ENCODE measurements at regions not wholly inside any gene's neighbourhood (a gene's known extent, or its start where the extent isn't known, plus 50 kb on each side); places are given as distances from the start of the nearest gene placed in this dataset.
"Not testable (repeated sequence)": the region's sequence is repeated elsewhere in the genome, so short reads cannot be mapped to it uniquely, and the experiment has no call there.

DNA sequence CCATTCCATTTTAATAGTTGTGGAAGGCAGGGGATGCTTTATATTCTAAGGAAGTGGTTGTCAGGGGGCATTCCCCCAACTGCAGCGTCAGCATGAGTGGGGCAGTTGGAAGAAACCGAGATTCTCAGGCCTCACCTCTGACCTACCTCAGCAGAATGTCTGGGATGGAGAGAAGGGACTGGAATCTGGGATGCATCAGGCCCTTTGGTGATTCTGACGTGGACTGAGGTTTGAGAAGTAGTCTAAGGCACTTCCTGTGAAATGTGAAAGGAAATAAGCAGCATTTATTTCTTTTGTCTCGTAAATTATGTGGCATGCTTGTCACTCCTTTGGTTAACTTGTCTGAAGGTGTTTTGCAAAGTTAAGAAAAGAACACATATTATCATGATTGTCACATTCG lies 540.7 kb upstream of the NETO1 start:
- DNase-seq = no peak

DNA sequence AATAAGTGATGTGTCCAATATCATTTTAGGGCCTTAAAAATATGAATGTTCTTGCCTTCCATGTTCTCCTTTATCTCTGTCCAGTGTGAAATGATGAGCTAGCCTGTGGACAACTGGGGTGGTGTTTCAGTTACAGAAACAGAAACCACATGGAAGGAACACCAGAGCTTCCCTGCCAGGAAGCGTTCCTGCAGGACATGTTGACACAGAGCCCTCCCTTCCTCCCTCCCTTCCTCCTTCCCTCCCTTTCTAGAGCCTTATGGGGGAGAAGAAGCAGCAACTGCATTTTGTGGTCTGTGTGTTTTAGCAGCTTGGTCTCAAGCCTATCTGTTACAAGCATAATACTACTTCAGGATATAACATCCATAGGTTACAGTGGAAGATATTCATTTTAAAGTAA lies 539.7 kb upstream of the NETO1 start:
- no peak for DNase-seq

DNA sequence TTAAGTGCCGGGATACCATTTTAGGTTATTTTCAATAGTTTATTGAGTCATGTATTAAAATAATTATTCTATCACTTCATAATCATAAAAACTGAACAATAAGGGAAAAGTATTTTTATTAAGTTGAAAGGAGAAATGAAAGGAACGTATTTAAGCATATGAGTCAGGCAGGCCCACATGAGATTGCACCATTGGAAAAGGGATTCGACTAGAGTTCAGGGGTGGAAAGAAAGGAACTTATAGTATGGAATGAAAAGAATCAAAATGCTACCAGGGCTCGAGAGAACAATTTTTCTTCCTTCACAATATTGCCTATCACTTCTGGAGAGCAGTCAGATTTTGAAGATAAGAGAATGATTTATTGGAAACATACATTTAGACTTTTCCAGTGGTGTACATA lies 516.5 kb upstream of the NETO1 start:
- DNase-seq = no peak

DNA sequence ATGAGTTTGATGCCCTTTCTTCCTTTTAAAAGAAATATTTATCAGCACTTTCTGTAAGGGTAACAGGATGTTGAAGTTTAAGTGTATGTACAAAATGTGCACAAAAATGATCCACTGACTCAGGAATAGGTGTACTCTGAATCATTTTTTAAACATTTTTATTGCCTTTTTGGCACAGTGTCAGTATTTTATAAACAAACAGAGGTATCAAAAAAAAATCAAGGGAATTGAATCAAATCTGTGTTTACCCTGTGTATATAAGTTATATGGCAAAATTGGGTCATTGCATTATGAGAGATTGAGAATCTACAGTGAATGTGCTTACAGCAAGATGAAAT lies 513.9 kb upstream of the NETO1 start:
- no peak for DNase-seq

DNA sequence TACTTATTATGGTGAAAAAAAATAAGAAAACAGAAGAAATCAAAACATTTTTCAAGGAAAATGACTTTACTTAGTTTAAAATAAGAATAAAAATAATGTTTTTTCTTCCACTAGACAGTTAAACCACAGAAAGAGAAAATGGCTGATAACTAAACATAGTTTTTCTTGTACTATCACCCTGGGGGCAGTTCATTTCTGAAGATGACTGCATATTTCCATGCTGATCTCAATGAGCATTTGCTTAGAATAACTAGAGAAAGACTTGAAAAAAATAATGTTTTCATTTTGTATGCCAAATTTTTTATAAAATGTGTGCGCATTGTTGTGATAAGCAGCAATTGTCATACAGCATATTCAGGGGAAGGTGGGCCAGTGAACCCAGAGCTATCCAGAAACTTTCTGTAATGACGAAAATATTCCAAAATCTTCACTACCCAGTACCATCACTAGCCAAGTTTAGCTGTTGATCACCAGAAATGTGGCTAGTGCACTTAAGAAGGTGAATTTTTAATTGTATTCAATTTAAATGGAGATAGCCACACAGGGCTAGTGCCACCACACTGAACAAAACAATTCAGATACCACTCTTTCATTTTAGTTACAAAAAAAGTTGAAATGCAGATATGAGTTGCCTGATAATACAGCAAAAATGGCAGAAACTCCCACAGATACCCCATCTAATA lies 513.4 kb upstream of the NETO1 start:
- DNase-seq = no peak

DNA sequence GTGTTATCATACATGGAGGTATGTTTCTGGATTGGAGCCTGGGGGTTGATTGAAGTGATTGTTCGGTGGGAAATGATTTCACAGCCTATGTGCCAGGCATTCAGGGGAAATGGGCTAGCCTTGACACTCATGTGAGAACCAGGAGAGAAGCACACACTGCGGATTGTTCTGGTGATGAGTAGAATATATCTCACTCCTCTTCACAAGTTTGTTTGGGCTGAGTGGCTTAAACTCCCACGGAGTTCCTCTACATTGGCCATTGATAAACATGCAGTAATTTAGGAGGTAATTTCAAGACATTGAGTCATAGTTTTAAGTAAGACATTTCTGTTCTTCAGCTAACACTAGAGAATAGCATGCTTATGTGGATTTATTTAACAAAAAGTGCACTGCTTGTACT lies 498.9 kb upstream of the NETO1 start:
- DNase-seq = no peak

DNA sequence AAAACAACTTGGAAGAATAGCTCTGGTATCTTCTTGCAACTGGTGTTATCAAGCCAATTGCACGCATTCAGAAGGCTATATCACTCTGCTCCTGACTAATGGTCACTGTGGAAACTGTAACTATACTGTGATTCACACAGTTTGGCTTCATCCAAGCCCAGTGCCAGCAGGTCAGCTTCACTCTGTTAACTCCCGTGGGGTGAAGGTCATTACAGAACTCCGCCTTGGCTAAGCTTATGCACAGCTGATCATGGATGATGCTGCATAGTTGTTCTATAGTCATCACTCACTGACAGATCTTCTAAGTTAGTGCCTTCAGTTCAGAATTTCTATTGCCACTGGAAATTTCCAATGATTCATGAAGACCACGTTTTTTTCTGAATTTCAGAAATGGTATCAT lies 497.2 kb upstream of the NETO1 start:
- no peak for DNase-seq

DNA sequence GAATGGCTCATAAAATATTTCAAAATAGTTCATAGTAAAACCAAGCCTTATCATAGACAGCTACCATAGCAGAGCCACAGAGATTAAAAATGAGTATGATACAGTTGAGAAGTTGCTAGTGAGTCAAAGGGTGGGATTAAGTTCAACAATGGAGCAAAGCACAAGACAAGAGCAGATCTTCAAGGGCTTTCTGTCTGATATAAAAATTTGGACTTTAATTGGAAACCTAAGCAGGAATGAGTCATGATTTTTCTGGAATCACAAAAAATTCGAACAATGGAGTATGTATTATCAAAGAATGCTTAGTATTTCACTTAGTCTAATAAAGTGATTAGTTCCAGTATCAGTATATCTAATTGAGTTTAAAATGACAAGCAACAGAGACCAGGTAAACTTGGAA lies 487.3 kb upstream of the NETO1 start:
- DNase-seq = no peak

DNA sequence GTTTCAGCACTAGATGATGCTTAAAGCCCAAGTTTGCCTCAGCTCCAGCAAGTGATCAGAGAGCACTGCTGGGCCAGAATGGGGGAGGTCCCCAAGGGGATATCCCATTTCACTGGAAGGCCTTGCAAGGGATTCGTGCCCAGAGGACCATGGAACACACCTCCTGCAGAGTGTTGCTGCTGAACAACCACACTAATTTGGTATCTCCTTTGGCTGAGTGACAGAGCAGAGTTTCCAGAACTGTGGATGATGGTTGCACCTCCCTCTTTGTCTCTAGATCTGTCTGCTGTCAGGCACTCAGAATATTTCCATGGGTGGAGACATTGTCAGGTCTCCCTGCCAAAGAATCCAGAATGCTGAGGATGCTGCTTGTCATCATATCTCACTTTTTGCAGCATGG lies 484.8 kb upstream of the NETO1 start:
- DNase-seq = no peak

DNA sequence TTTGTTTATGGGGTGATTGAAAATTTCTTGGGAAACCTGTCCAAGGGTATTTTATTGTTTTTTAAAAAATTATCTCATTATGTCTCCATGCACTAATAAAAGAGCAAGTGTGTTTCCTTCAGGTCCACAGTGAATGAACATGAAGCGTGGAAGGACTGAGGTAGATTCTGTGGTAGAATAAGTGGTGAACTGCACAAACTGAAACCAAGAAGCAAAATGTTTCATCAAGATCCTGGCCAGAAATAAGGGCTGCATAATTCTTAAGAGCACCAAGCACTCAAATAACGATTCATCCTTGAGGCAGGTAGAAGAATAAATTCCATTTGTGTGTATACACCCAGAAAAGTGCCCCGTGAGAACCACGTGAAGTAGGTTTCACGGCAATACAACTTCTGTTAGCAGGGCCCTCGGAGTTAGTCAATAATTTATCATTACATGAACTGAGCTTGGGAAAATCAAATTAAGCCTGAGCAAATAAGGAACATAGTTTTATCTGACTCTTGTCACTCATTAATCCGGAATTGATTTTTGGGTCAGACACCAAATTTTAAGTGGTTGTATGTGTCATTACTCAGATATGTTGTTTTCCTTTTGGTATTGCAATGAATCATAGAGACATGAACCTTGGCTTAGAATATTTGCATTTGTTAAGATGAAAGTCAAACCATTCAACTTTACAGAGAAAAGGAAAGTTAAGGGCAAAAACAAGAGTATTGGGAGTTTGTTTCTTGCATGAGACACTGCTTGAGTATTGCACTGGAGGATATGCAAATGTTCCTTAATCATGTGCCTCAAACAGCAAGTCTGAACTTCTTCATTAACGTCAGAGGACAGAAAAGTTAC lies 472.6 kb upstream of the NETO1 start:
- no peak for DNase-seq

DNA sequence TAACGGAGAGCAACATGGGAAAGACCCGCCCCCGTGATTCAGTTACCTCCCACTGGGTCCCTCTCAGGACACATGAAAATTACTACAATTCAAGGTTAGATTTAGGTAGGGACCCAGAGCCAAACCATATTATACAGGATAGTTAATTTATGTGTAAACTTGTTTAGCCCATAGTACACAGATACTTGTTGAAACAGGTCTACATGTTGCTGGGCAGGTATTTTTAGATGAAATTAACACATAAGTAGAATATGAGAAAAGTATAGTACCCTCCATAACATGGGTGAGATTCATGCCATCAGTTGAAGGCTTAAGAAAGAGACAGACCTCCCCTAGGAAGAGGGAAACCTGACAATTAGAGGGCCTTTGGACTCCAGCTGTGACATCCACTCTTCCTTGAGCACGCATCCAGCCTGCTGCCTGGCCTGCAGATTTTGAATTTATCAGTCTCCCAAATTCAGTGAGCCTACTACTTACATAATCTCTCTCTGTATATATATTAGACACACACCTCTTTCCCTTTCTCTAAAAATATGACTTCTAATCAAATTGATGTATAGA lies 463.5 kb upstream of the NETO1 start:
- DNase-seq = no peak

DNA sequence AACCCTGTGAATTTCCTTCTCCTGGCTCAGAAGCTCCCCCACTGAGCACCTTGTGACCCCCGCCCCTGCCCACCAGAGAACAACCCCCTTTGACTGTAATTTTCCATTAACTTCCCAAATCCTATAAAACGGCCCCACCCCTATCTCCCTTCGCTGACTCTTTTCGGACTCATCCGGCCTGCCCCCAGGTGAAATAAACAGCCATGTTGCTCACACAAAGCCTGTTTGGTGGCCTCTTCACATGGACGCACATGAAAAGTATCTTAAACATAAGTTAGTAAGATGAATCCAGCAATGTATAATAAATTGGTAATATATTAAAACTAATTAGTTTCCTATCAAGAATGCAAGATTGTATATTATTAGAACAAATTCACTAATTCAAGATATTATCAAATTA lies 462.3 kb upstream of the NETO1 start:
- DNase-seq = not testable (repeated sequence)

DNA sequence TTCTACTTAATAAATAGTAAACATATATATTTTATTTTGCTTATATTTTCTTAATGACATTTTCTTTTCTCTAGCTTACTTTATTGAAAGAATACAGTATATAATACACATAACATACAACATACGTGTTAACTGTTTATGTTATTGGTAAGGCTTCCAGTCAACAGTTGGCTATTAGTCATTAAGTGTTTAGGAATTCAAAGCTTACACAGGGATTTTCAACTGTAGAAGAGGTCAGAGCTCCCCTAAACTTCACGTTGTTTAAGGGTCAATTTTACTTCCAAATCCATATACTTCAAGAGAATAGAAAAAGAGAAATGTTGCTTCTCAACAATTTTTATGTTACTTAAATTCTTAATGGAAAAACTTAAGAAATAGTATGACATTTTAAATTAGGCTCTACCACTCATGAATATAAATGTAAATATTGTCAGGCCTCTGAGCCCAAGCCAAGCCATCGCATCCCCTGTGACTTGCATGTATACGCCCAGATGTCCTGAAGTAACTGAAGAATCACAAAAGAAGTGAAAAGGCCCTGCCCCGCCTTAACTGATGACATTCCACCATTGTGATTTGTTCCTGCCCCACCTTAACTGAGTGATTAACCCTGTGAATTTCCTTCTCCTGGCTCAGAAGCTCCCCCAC lies 456.5 kb upstream of the NETO1 start:
- not testable (repeated sequence) for DNase-seq

DNA sequence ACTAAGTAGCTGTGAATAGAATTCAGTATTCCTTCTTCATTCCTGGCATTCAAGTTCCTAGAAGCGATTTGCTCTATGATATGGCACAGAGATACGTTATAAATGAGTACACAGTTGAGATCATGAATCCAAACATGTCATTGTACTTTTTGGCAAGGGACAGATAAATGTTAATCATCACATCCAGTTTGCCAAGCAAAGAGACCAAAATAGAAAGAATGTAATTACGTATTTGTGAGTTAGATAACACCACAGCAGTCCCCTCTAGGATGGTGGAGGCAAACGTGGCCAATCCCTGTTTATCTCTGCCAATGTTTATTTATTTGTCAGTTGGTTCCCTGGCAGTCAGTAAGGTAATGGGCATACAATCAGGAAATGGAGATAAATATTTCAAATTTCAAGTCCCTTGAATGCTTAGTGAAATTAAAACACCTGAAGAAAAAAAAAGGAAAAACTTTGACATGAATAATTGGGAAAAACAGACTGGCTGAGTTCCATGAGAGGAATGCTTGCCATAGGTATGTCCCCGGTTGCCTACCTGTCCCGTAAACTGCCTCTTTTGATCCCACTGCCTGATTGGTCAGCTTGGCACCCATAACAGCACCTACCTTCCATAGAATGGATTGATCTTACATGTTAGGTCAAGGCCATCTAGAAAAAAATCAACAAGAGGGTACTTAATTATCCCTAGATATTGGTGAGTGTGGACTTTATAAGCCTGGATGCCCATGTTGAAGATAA lies 451.1 kb upstream of the NETO1 start:
- no peak for DNase-seq

DNA sequence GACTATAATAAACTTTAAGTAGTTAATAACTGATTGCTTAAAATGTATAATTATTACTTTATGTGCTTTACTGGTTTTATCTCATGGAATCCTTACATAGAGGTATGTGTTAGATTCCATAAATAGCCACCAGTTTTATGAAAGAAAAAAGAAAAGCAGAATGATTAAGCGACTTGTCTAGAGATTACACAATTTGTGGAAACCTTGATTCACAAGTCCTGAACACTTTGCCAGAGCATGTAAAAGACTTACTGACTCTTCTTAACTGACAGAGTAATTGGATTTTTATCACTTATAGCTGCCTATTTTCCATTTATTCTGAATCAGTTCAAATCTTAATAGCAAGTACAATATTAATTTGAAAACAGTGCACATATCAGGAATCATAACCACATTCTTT lies 448.7 kb upstream of the NETO1 start:
- DNase-seq = no peak

DNA sequence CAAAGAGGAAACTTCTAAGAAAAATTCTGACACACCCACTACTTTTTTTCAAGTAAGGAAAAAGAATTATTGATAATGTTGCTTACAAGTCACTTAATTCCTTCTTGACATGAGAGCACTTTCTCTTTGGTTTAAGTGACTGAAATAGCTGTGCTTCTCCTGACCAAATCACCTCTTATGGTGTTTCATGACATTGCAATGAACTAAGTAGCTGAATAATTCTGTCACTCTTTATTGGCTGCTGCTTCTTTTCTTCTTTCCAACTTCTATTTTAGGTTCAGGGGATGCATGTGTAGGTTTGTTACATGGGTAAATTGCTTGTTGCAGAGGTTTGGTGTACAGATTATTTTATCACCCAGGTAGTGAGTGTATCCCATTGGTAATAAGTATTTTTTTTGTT lies 447.6 kb upstream of the NETO1 start:
- DNase-seq = no peak

DNA sequence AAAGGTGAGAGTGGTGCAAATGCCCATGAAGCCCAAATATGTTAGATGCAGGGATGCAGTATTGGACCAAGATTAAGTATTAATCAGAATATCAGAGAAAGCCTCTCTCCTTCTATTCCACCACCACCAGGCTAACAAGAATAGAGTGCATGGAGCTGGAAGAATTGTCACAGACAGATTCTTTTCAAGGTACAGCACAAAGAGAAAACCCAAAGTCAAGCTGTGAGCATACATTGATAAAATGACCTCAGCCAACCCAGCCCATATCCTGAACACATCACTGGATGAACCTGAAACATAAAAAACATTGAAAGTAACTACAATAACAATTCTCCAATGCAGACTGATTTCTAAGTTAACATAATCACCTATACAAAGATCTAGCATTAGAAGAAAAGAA lies 445.7 kb upstream of the NETO1 start:
- no peak for DNase-seq

DNA sequence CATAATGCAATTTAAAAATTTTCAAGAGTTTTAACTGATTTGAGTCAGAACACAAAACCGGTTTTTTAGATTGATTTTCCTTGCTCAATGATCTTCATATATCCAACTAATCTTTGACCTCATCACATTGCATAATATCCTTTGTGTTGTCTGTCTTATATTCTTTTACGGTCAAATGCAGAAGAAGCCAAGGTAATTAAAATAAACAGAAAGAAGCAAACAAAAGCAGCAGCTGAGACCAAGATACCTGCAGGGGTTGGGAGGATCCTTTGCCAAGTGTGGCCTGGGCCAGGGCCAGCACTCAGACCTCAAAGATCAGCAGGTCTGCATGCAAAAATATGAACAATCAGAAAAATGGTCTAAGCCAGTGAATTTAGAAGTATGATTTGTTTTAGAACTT lies 428.9 kb upstream of the NETO1 start:
- DNase-seq = no peak

DNA sequence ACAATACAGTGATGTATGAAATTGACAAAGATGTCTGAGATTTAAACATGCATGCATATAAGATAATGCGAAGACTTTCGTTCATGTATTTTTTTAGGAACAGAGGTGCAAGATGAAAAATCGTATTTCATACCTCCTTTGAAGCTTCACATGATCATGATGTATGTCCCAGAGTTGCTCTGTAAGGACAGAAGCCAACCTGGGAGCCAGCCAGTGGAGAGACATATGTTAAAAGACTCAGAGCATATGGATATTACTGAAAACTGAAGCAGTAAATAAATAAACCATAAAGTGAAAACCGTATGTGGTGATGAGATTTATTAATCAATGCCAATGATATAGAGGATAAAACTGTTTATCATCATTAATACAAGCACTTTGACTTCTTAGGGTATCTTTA lies 424.4 kb upstream of the NETO1 start:
- DNase-seq = no peak

DNA sequence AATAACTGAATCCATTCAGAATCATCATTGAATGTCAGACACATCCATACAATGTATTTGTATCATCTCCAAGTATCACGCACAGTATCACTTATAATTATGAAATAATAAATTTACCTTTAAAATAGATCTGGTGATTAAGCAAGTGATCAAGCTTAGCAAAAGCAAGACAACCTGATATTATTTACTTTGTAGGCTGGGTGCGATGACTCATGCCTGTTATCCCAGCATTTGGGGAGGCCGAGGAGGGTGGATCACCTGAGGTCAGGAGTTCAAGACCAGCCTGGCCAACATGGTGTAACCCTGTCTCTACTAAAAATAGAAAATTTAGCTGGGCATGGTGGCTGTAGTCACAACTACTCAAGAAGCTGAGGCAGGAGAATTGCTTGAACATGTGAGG lies 421.0 kb upstream of the NETO1 start:
- DNase-seq = no peak

DNA sequence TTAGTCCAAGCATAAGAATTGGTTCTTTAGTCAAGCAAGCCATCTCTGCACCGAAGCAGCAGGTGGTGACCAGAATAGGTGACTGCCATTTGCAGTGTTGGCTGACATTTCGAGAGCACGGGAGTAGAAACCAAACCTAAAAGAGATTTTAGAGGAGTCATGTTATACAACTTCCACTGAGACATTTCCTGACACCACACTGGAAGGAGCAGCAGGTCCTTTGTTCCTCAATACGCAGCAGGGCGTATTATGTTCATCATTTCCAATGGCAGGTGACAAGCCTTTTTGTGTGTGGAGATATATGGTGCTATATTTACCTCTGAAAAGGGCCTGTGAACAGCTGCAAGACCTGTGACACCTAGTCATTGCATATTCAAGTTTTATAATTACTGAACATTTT lies 418.8 kb upstream of the NETO1 start:
- DNase-seq = no peak

DNA sequence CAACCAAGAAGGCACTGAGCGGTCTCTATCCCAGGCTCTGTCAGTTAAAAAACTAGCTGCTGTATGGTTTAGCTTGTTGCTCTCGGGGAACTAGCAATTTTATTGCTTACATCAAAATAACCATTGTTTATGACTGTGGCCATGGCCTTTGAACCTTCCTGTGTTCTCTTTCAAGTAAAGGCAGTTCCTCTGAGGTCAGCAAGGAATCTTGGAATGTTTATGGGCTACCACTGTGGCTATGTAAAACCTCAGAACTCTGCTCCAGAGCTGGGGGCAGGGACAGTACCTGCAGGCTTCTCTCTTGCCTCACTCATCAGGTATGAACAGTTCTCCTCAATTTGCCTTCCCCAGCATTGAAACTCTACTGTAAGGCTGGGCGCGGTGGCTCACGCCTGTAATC lies 416.0 kb upstream of the NETO1 start:
- no peak for DNase-seq

DNA sequence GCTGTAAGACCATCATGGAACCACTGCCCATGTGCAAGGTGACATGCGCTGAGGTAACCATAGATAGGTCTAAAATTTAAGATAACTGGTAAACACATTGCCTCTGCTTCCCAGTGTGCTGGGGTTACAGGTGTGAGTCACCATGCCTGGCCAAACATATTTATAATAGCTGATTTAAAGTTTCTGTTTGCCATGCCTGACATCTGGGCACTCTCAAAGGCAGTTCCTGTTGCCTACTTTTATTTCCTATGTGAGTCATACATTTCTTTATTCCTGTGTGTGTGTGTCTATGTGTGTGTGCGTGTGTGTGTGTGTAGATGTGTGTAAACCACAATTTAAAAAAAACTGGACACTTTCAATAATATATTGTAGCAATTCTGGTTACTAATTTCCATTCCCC lies 415.2 kb upstream of the NETO1 start:
- no peak for DNase-seq
